KMS-11 (cell line): ENCODE measurements at regions not wholly inside any gene's neighbourhood (a gene's known extent, or its start where the extent isn't known, plus 50 kb on each side); places are given as distances from the start of the nearest gene placed in this dataset.
"Not testable (repeated sequence)": the region's sequence is repeated elsewhere in the genome, so short reads cannot be mapped to it uniquely, and the experiment has no call there.

Experiments used
- H2AFZ ChIP-seq: fragments of 200-600 bp; sonication (generic); 2 replicates; pipeline ENCODE4 v1.6.1; 2016; ENCODE audit warnings: antibody characterized with exemption, mixed run types, low read depth
- H3K27ac ChIP-seq: fragments of 200-600 bp; sonication (generic); 2 replicates; pipeline ENCODE4 v1.6.1; 2016; ENCODE audit warnings: mild to moderate bottlenecking, mixed run types
- H3K27me3 ChIP-seq: fragments of 200-600 bp; sonication (generic); 2 replicates; pipeline ENCODE4 v1.6.1; 2017; ENCODE audit warnings: mild to moderate bottlenecking, low read depth, mixed run types, moderate library complexity; ENCODE audit not compliant: insufficient read depth
- H3K36me3 ChIP-seq: fragments of 200-600 bp; sonication (generic); 2 replicates; pipeline ENCODE4 v1.6.1; 2017; ENCODE audit warnings: mild to moderate bottlenecking, mixed run types; ENCODE audit not compliant: insufficient read depth
- H3K4me1 ChIP-seq: fragments of 200-600 bp; sonication (generic); 2 replicates; pipeline ENCODE4 v1.6.1; 2016; ENCODE audit warnings: mild to moderate bottlenecking, low read depth, mixed run types; ENCODE audit not compliant: poor library complexity, severe bottlenecking
- H3K4me2 ChIP-seq: fragments of 200-600 bp; sonication (generic); 2 replicates; pipeline ENCODE4 v1.7.0; 2016; ENCODE audit warnings: mild to moderate bottlenecking, mixed run types
- H3K4me3 ChIP-seq: fragments of 200-600 bp; sonication (generic); IDR thresholded peaks from 2 replicates; pipeline ENCODE4 v1.6.1; 2017; ENCODE audit warnings: low read depth, low read length, mixed read lengths; ENCODE audit not compliant: insufficient read depth
- H3K79me2 ChIP-seq: fragments of 200-600 bp; sonication (generic); 2 replicates; pipeline ENCODE4 v1.6.1; 2016; ENCODE audit warnings: low read depth, mixed run types; ENCODE audit not compliant: insufficient read depth
- H3K9ac ChIP-seq: fragments of 200-600 bp; sonication (generic); 2 replicates; pipeline ENCODE4 v1.6.1; 2016; ENCODE audit warnings: mild to moderate bottlenecking, mixed run types
- H4K20me1 ChIP-seq: fragments of 200-600 bp; sonication (generic); 2 replicates; pipeline ENCODE4 v1.6.1; 2016; ENCODE audit warnings: mild to moderate bottlenecking, mixed run types; ENCODE audit not compliant: insufficient read depth
- CTCF ChIP-seq: fragments of 200-600 bp; sonication (generic); conservative IDR thresholded peaks from 2 replicates; pipeline ENCODE4 v1.6.1; 2017; ENCODE audit warnings: low read depth, mild to moderate bottlenecking, antibody characterized with exemption, low read length, moderate library complexity, mixed read lengths

- H3K79me2 ChIP-seq, result no peaks in the 10 kb centered on the region
- H4K20me1 ChIP-seq, result no peaks in the 10 kb centered on the region
- H3K36me3 ChIP-seq, result no peaks in the 10 kb centered on the region
- H3K9ac ChIP-seq, result no peak overlapping the region
- H3K4me1 ChIP-seq, result peaks cover 11% of the 10 kb centered on the region
- no peak overlapping the region for H3K27ac ChIP-seq
- H3K4me3 ChIP-seq, result no peak overlapping the region
- no peak overlapping the region for H2AFZ ChIP-seq
- no peak for TF ChIP-seq CTCF
- no peak overlapping the region for H3K4me2 ChIP-seq
- no peaks in the 10 kb centered on the region for H3K27me3 ChIP-seq
These were observed 102.7 kb downstream of the NR4A2 start for GRCh38 chr2:156229724-156230362.

GRCh38 chr2:156223328-156223727 lies 109.2 kb downstream of the NR4A2 start:
- not testable (repeated sequence) for H3K4me2 ChIP-seq, H3K9ac ChIP-seq, H3K36me3 ChIP-seq, H3K4me3 ChIP-seq, H3K27me3 ChIP-seq, H3K27ac ChIP-seq, H3K79me2 ChIP-seq, H2AFZ ChIP-seq, H4K20me1 ChIP-seq, H3K4me1 ChIP-seq

- Histone ChIP-seq H3K4me2 (no peak overlapping the region), H4K20me1 (no peaks in the 10 kb centered on the region), H2AFZ (no peak overlapping the region), H3K4me3 (no peak overlapping the region), H3K27ac (no peak overlapping the region), H3K79me2 (no peaks in the 10 kb centered on the region), H3K9ac (no peak overlapping the region), H3K4me1 (no peaks in the 10 kb centered on the region), H3K36me3 (no peaks in the 10 kb centered on the region), H3K27me3 (no peaks in the 10 kb centered on the region)
- no peak for TF ChIP-seq CTCF
These were observed 110.8 kb downstream of the NR4A2 start for GRCh38 chr2:156221703-156222102.

- no peak overlapping the region for H3K4me2 ChIP-seq
- H4K20me1 ChIP-seq, result no peaks in the 10 kb centered on the region
- no peak overlapping the region for H3K27ac ChIP-seq
- no peaks in the 10 kb centered on the region for H3K79me2 ChIP-seq
- no peak overlapping the region for H3K4me3 ChIP-seq
- no peak overlapping the region for H2AFZ ChIP-seq
- H3K4me1 ChIP-seq, result no peaks in the 10 kb centered on the region
- no peaks in the 10 kb centered on the region for H3K27me3 ChIP-seq
- TF ChIP-seq CTCF, result no peak
- H3K36me3 ChIP-seq, result no peaks in the 10 kb centered on the region
- H3K9ac ChIP-seq, result no peak overlapping the region
These were observed 112.9 kb downstream of the NR4A2 start for GRCh38 chr2:156219491-156220100.

- H3K79me2 ChIP-seq, result no peaks in the 10 kb centered on the region
- TF ChIP-seq CTCF, result no peak
These were observed 116.9 kb downstream of the NR4A2 start for GRCh38 chr2:156215656-156216055.

More at GRCh38 chr2:156215656-156216055, 116.9 kb downstream of the NR4A2 start:
- no peaks in the 10 kb centered on the region for H4K20me1 ChIP-seq
- H3K4me3 ChIP-seq, result no peak overlapping the region
- H2AFZ ChIP-seq, result no peak overlapping the region
- H3K4me2 ChIP-seq, result no peak overlapping the region
- no peaks in the 10 kb centered on the region for H3K36me3 ChIP-seq
- no peak overlapping the region for H3K9ac ChIP-seq
- H3K4me1 ChIP-seq, result no peaks in the 10 kb centered on the region
- no peak overlapping the region for H3K27ac ChIP-seq
- no peaks in the 10 kb centered on the region for H3K27me3 ChIP-seq
